GM12892 (cell line): ENCODE measurements at regions not wholly inside any gene's neighbourhood (a gene's known extent, or its start where the extent isn't known, plus 50 kb on each side); places are given as distances from the start of the nearest gene placed in this dataset.

ENCODE experiments used
- POLR2A ChIP-seq: IDR thresholded peaks from 2 replicates; pipeline ENCODE4 v1.6.1; 2011; ENCODE audit warnings: low read depth, low read length, control low read depth
- POLR2AphosphoS5 ChIP-seq: IDR thresholded peaks from 2 replicates; pipeline ENCODE4 v1.6.1; 2011; ENCODE audit warnings: low read depth, low read length, control low read depth
- TAF1 ChIP-seq: IDR thresholded peaks from 2 replicates; pipeline ENCODE4 v1.6.1; 2011; ENCODE audit warnings: low read depth, mild to moderate bottlenecking, control low read depth, low read length, borderline replicate concordance

- TF ChIP-seq POLR2A = no peak
- no peak for TF ChIP-seq POLR2AphosphoS5
- no peak for TF ChIP-seq TAF1
These were observed 144.8 kb downstream of the OGFRL1 start for GRCh38 chr6:71433441-71433840.
